Ishikawa (cell line): ENCODE measurements at regions not wholly inside any gene's neighbourhood (a gene's known extent, or its start where the extent isn't known, plus 50 kb on each side); places are given as distances from the start of the nearest gene placed in this dataset.

ENCODE experiments used
- CEBPB ChIP-seq: IDR thresholded peaks from 2 replicates; pipeline ENCODE4 v1.6.1; 2012
- CREB1 ChIP-seq: IDR thresholded peaks from 2 replicates; pipeline ENCODE4 v1.6.1; 2012; ENCODE audit warnings: low read depth
- EP300 ChIP-seq: IDR thresholded peaks from 2 replicates; pipeline ENCODE4 v1.6.1; 2012; ENCODE audit warnings: borderline replicate concordance
- FOXM1 ChIP-seq: IDR thresholded peaks from 2 replicates; pipeline ENCODE4 v1.6.1; 2012; ENCODE audit warnings: low read depth, borderline replicate concordance
- MAX ChIP-seq: IDR thresholded peaks from 2 replicates; pipeline ENCODE4 v1.6.1; 2012
- RAD21 ChIP-seq: IDR thresholded peaks from 2 replicates; pipeline ENCODE4 v1.6.1; 2012; ENCODE audit warnings: low read depth
- REST ChIP-seq: IDR thresholded peaks from 2 replicates; pipeline ENCODE4 v1.6.1; 2012; ENCODE audit warnings: low read depth, mild to moderate bottlenecking
- TAF1 ChIP-seq: IDR thresholded peaks from 2 replicates; pipeline ENCODE4 v1.6.1; 2012; ENCODE audit warnings: low read depth, mild to moderate bottlenecking
- USF1 ChIP-seq: IDR thresholded peaks from 2 replicates; pipeline ENCODE4 v1.6.1; 2012
- YY1 ChIP-seq: IDR thresholded peaks from 2 replicates; pipeline ENCODE4 v1.6.1; 2012; ENCODE audit warnings: low read depth

- no peak for TF ChIP-seq TAF1
- TF ChIP-seq CEBPB = no peak
- no peak for TF ChIP-seq REST
- TF ChIP-seq CREB1 = no peak
- no peak for TF ChIP-seq MAX
- no peak for TF ChIP-seq EP300
- no peak for TF ChIP-seq RAD21
- no peak for TF ChIP-seq YY1
- no peak for TF ChIP-seq USF1
- TF ChIP-seq FOXM1 = no peak
Measured at GRCh38 chr11:57904376-57904775, 119.3 kb upstream of the OR9Q1 start.
